CD4-positive, alpha-beta T cell (primary cell): ENCODE measurements at regions not wholly inside any gene's neighbourhood (a gene's known extent, or its start where the extent isn't known, plus 50 kb on each side); places are given as distances from the start of the nearest gene placed in this dataset.

ENCODE experiments used
- ATAC-seq: fragments of 200-7000 bp; cut with Tn5 transposase; one replicate; pipeline ENCODE4 v1.10.0; 2022; ENCODE audit warnings: mild to moderate bottlenecking; ENCODE audit not compliant: poor library complexity
- CTCF ChIA-PET: fragments of 350-600 bp; sonication (Branson Sonifier 250); formaldehyde crosslinking; loops from one replicate; lab custom pipeline; 2021; ENCODE audit warnings: antibody characterized with exemption, inconsistent platforms; lab: Charles Lee
- POLR2A ChIA-PET: fragments of 350-600 bp; sonication (Branson Sonifier 250); formaldehyde crosslinking; loops from one replicate; lab custom pipeline; 2021; ENCODE audit warnings: antibody characterized with exemption, inconsistent platforms; lab: Charles Lee
- DNase-seq, 14 experiments: peaks; one replicate each; pipeline ENCODE4 v3.0.0-alpha.2; 2013 to 2020; ENCODE audit warnings: mixed read lengths in 2 of 14
- H3K27ac ChIP-seq, 2 donors: one replicate each; pipeline versions ENCODE4 v1.5.1 to v1.7.0; 2013; ENCODE audit warnings: low read length in 2 of 2, low read depth in 1 of 2, mild to moderate bottlenecking in 1 of 2
- H3K27me3 ChIP-seq, 2 experiments: 1 replicate in 1 of 2; 2 replicates in 1 of 2; pipeline versions ENCODE4 v1.6.1 to v1.7.0; 2013; ENCODE audit warnings: low read length in 2 of 2, control low read depth in 1 of 2, mild to moderate bottlenecking in 1 of 2, moderate library complexity in 1 of 2; ENCODE audit not compliant: insufficient read depth in 2 of 2, control insufficient read depth in 1 of 2
- H3K36me3 ChIP-seq: one replicate; pipeline ENCODE4 v1.6.1; 2013; ENCODE audit warnings: low read length, control low read depth; ENCODE audit not compliant: insufficient read depth
- H3K4me1 ChIP-seq: one replicate; pipeline ENCODE4 v1.6.1; 2013; ENCODE audit warnings: low read length, control low read depth; ENCODE audit not compliant: insufficient read depth
- H3K4me3 ChIP-seq: one replicate; pipeline ENCODE4 v1.5.1; 2013; ENCODE audit warnings: mild to moderate bottlenecking, low read length, moderate library complexity
- H3K9me3 ChIP-seq, 2 experiments: 1 replicate in 1 of 2; 2 replicates in 1 of 2; pipeline versions ENCODE4 v1.6.1 to v1.7.0; 2013; ENCODE audit warnings: low read length in 2 of 2, mild to moderate bottlenecking in 2 of 2, control low read depth in 1 of 2, moderate library complexity in 1 of 2; ENCODE audit not compliant: control insufficient read depth in 1 of 2, insufficient read depth in 1 of 2
- H3K27ac Mint-ChIP-seq: one replicate; pipeline ENCODE4 v1.8.0; 2020; ENCODE audit warnings: mixed read lengths
- H3K27me3 Mint-ChIP-seq: one replicate; pipeline ENCODE4 v1.8.0; 2021; ENCODE audit warnings: mixed read lengths
- H3K36me3 Mint-ChIP-seq: one replicate; pipeline ENCODE4 v1.8.0; 2021; ENCODE audit warnings: low read depth, mixed read lengths
- H3K4me1 Mint-ChIP-seq: one replicate; pipeline ENCODE4 v1.8.0; 2021; ENCODE audit warnings: low read depth, mixed read lengths
- H3K4me3 Mint-ChIP-seq: one replicate; pipeline ENCODE4 v1.8.0; 2020; ENCODE audit warnings: mild to moderate bottlenecking, mixed read lengths
- H3K9me3 Mint-ChIP-seq: one replicate; pipeline ENCODE4 v1.8.0; 2020; ENCODE audit warnings: mixed read lengths
- intact Hi-C, 2 experiments: fragments of 100-400 bp; cut with DNase I in 1 of 2; cut with micrococcal nuclease in 1 of 2; formaldehyde crosslinking; loops; one replicate each; pipeline versions ENCODE4 v1.15.1 to v1.9.0; 2023 to 2025; cut with DNase I, micrococcal nuclease
- TF ChIP-seq, protein P1 (sequence below): fragments of 200-600 bp; IDR thresholded peaks from one replicate; pipeline ENCODE4 v1.8.0; 2022; ENCODE audit warnings: antibody characterized with exemption, mild to moderate bottlenecking

DNA sequence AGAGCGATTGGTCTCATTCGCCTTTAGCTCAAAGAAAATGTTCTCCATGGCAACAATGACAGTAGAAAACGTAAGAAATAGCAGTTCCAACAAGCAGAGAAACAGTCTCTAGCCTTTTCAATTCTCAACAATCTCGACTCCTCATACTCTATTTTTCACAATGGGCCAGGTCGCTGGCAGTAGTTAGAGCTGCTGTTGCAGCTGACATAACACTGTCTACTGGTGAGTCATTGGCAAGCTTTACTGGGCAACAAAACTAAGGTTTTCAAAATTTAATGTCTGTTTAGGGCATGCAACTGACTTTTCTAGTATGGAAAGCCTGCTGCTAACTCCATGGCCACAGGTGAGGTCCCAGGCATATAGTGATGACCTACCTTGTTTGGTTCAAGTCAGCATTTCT lies 221.1 kb upstream of the KAZN start:
- H3K36me3 ChIP-seq, result no peaks in the 10 kb centered on the region
- peaks cover 14% of the 10 kb centered on the region for H3K9me3 Mint-ChIP-seq
- no peaks in the 10 kb centered on the region for H3K4me1 ChIP-seq
- H3K4me1 Mint-ChIP-seq, result no peaks in the 10 kb centered on the region
- CTCF ChIA-PET, result no interaction called here
- H3K27me3 Mint-ChIP-seq, result no peaks in the 10 kb centered on the region
- H3K27ac Mint-ChIP-seq, result no peak overlapping the region
- POLR2A ChIA-PET, result no interaction called here
- DNase-seq (no peak), ATAC-seq (no peak)
- no peaks in the 10 kb centered on the region for H3K27me3 ChIP-seq
- H3K4me3 ChIP-seq, result no peak overlapping the region
- H3K9me3 ChIP-seq, result peaks cover 5 to 28% of the 10 kb centered on the region in 2 experiments
- H3K36me3 Mint-ChIP-seq, result no peaks in the 10 kb centered on the region
- no peak overlapping the region for H3K27ac ChIP-seq
- no peak overlapping the region for H3K4me3 Mint-ChIP-seq
- intact Hi-C loops, result no loop called here
- TF ChIP-seq, protein P1, sequence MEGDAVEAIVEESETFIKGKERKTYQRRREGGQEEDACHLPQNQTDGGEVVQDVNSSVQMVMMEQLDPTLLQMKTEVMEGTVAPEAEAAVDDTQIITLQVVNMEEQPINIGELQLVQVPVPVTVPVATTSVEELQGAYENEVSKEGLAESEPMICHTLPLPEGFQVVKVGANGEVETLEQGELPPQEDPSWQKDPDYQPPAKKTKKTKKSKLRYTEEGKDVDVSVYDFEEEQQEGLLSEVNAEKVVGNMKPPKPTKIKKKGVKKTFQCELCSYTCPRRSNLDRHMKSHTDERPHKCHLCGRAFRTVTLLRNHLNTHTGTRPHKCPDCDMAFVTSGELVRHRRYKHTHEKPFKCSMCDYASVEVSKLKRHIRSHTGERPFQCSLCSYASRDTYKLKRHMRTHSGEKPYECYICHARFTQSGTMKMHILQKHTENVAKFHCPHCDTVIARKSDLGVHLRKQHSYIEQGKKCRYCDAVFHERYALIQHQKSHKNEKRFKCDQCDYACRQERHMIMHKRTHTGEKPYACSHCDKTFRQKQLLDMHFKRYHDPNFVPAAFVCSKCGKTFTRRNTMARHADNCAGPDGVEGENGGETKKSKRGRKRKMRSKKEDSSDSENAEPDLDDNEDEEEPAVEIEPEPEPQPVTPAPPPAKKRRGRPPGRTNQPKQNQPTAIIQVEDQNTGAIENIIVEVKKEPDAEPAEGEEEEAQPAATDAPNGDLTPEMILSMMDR, result no peak

DNA sequence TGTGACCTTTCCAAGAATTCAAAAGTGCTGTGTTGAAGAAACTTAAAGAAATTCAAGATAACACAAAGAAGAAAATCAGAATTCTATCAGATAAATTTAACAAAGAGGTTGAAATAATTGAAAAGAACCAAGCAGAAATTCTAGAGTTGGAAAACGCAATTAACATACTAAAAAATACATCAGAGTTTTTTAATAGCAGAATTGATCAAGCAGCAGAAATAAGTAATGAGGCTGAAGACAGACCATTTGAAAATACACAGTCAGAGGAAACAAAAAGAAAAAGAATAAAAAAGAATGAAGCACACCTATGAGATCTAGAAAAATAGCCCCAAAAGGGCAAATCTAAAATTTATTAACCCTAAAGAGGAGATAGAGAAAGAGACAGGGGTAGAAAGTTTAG lies 218.1 kb upstream of the KAZN start:
- no peaks in the 10 kb centered on the region for H3K27me3 Mint-ChIP-seq
- intact Hi-C loops, result no loop called here
- H3K9me3 Mint-ChIP-seq, result peaks cover 14% of the 10 kb centered on the region
- Histone ChIP-seq H3K27ac (no peak overlapping the region), H3K36me3 (no peaks in the 10 kb centered on the region), H3K27me3 (no peaks in the 10 kb centered on the region), H3K9me3 (peaks cover 5 to 28% of the 10 kb centered on the region in 2 experiments), H3K4me1 (no peaks in the 10 kb centered on the region), H3K4me3 (no peak overlapping the region)
- ATAC-seq, result no peak
- no peak overlapping the region for H3K4me3 Mint-ChIP-seq
- TF ChIP-seq, protein P1, result no peak
- H3K36me3 Mint-ChIP-seq, result no peaks in the 10 kb centered on the region
- POLR2A ChIA-PET, result no interaction called here
- no peak for DNase-seq
- CTCF ChIA-PET, result no interaction called here
- no peaks in the 10 kb centered on the region for H3K4me1 Mint-ChIP-seq
- H3K27ac Mint-ChIP-seq, result no peak overlapping the region

GRCh38 chr1:14390816-14391215 lies 207.7 kb upstream of the KAZN start:
- H3K36me3 Mint-ChIP-seq, result no peaks in the 10 kb centered on the region
- no peaks in the 10 kb centered on the region for H3K4me1 ChIP-seq
- peaks cover 0 to 6% of the 10 kb centered on the region in 2 experiments for H3K9me3 ChIP-seq
- DNase-seq (no peak), ATAC-seq (no peak)
- H3K27me3 Mint-ChIP-seq, result peaks cover 24% of the 10 kb centered on the region
- ChIA-PET POLR2A (no interaction called here), CTCF (no interaction called here)
- peaks cover 0 to 2% of the 10 kb centered on the region in 2 experiments for H3K27me3 ChIP-seq
- H3K27ac ChIP-seq, result no peak overlapping the region
- TF ChIP-seq, protein P1, result no peak
- H3K27ac Mint-ChIP-seq, result no peak overlapping the region
- H3K9me3 Mint-ChIP-seq, result peaks cover 10% of the 10 kb centered on the region
- intact Hi-C loops, result no loop called here
- no peak overlapping the region for H3K4me3 ChIP-seq
- no peak overlapping the region for H3K4me3 Mint-ChIP-seq
- no peaks in the 10 kb centered on the region for H3K36me3 ChIP-seq
- no peaks in the 10 kb centered on the region for H3K4me1 Mint-ChIP-seq
